SK-N-SH treated with all-trans-retinoic acid at 6 μM for 48 hours (cell line): ENCODE measurements at regions not wholly inside any gene's neighbourhood (a gene's known extent, or its start where the extent isn't known, plus 50 kb on each side); places are given as distances from the start of the nearest gene placed in this dataset.

Source experiments
- CREB5 ChIP-seq: fragments of 250-450 bp; sonication (Bioruptor Pico); IDR thresholded peaks from 2 replicates; pipeline ENCODE4 v1.5.1; 2020; ENCODE audit warnings: low read depth, mild to moderate bottlenecking, moderate library complexity
- CSRNP3 ChIP-seq: fragments of 250-450 bp; sonication (Bioruptor Pico); IDR thresholded peaks from 2 replicates; pipeline ENCODE4 v1.5.1; 2021; ENCODE audit warnings: mild to moderate bottlenecking, moderate library complexity
- GLIS3 ChIP-seq: fragments of 250-450 bp; sonication (Bioruptor Pico); IDR thresholded peaks from 2 replicates; pipeline ENCODE4 v1.5.0; 2020; ENCODE audit warnings: mild to moderate bottlenecking, moderate library complexity
- PATZ1 ChIP-seq: fragments of 250-450 bp; sonication (Bioruptor Pico); IDR thresholded peaks from 2 replicates; pipeline ENCODE4 v1.8.0; 2020; ENCODE audit warnings: mild to moderate bottlenecking, moderate library complexity, borderline replicate concordance
- TCF4 ChIP-seq: fragments of 250-450 bp; sonication (Bioruptor Pico); IDR thresholded peaks from 2 replicates; pipeline ENCODE4 v1.8.0; 2021; ENCODE audit warnings: mild to moderate bottlenecking, moderate library complexity, borderline replicate concordance
- ZC3H10 ChIP-seq: fragments of 250-450 bp; sonication (Bioruptor Pico); IDR thresholded peaks from 2 replicates; pipeline ENCODE4 v1.5.1; 2021; ENCODE audit warnings: mild to moderate bottlenecking, moderate library complexity
- ZNF70 ChIP-seq: fragments of 450-650 bp; formaldehyde crosslinking; IDR thresholded peaks from 2 replicates; pipeline ENCODE4 v1.5.0; 2020; ENCODE audit warnings: mild to moderate bottlenecking, moderate library complexity

- TF ChIP-seq ZNF70 (no peak), GLIS3 (no peak), CREB5 (CRISPR knock-in tag) (no peak), ZC3H10 (CRISPR knock-in tag) (no peak), CSRNP3 (CRISPR knock-in tag) (no peak), PATZ1 (no peak), TCF4 (CRISPR knock-in tag) (no peak)
These were observed 75.9 kb downstream of the C16orf95 start for GRCh38 chr16:87241137-87241771.
